Ishikawa (cell line): ENCODE measurements at regions not wholly inside any gene's neighbourhood (a gene's known extent, or its start where the extent isn't known, plus 50 kb on each side); places are given as distances from the start of the nearest gene placed in this dataset.

Source experiments
- CEBPB ChIP-seq: IDR thresholded peaks from 2 replicates; pipeline ENCODE4 v1.6.1; 2012
- CREB1 ChIP-seq: IDR thresholded peaks from 2 replicates; pipeline ENCODE4 v1.6.1; 2012; ENCODE audit warnings: low read depth
- EGR1 ChIP-seq: IDR thresholded peaks from 2 replicates; pipeline ENCODE4 v1.6.1; 2012
- EP300 ChIP-seq: IDR thresholded peaks from 2 replicates; pipeline ENCODE4 v1.6.1; 2012; ENCODE audit warnings: borderline replicate concordance
- FOXM1 ChIP-seq: IDR thresholded peaks from 2 replicates; pipeline ENCODE4 v1.6.1; 2012; ENCODE audit warnings: low read depth, borderline replicate concordance
- MAX ChIP-seq: IDR thresholded peaks from 2 replicates; pipeline ENCODE4 v1.6.1; 2012
- NFIC ChIP-seq: IDR thresholded peaks from 2 replicates; pipeline ENCODE4 v1.6.1; 2012
- RAD21 ChIP-seq: IDR thresholded peaks from 2 replicates; pipeline ENCODE4 v1.6.1; 2012; ENCODE audit warnings: low read depth
- REST ChIP-seq: IDR thresholded peaks from 2 replicates; pipeline ENCODE4 v1.6.1; 2012; ENCODE audit warnings: low read depth, mild to moderate bottlenecking
- TAF1 ChIP-seq: IDR thresholded peaks from 2 replicates; pipeline ENCODE4 v1.6.1; 2012; ENCODE audit warnings: low read depth, mild to moderate bottlenecking
- TCF12 ChIP-seq: IDR thresholded peaks from 2 replicates; pipeline ENCODE4 v1.6.1; 2012; ENCODE audit warnings: low read depth
- TEAD4 ChIP-seq: IDR thresholded peaks from 2 replicates; pipeline ENCODE4 v1.6.1; 2012
- YY1 ChIP-seq: IDR thresholded peaks from 2 replicates; pipeline ENCODE4 v1.6.1; 2012; ENCODE audit warnings: low read depth
- ZBTB7A ChIP-seq: IDR thresholded peaks from 2 replicates; pipeline ENCODE4 v1.6.1; 2012; ENCODE audit warnings: low read depth
- TF ChIP-seq, protein P1 (sequence below): IDR thresholded peaks from 2 replicates; pipeline ENCODE4 v1.6.1; 2012

GRCh38 chr13:89856512-89856911 lies 1491.0 kb upstream of the MIR17HG start:
- TF ChIP-seq CEBPB (no peak), EGR1 (no peak), MAX (no peak), EP300 (no peak), NFIC (no peak), TCF12 (no peak), TEAD4 (no peak), YY1 (no peak), REST (no peak), RAD21 (no peak), CREB1 (no peak), ZBTB7A (no peak), TAF1 (no peak)
- TF ChIP-seq, protein P1, sequence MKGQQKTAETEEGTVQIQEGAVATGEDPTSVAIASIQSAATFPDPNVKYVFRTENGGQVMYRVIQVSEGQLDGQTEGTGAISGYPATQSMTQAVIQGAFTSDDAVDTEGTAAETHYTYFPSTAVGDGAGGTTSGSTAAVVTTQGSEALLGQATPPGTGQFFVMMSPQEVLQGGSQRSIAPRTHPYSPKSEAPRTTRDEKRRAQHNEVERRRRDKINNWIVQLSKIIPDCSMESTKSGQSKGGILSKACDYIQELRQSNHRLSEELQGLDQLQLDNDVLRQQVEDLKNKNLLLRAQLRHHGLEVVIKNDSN, result no peak

DNA sequence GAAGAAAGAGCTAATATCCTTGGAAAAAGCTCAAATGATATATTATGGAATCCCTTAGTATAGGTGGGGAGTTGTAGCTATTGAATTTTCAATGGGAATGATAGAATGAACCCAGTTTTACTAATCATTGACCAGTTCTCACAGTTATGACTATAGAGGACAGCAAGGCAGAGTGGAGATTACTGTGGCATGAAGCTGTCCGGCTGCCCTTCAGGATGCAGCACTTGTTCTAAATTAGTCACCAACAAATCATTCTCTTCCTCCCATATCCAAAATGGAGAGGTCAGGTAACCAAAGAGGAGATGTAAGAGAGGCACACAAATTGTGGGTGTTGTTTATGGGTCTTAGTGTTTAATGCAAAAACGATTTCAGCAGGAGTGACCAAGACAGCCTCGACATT lies 1490.0 kb upstream of the MIR17HG start:
- TF ChIP-seq EGR1 (no peak), CREB1 (no peak), EP300 (no peak), FOXM1 (no peak), NFIC (no peak), YY1 (no peak), REST (no peak), CEBPB (no peak), ZBTB7A (no peak), TAF1 (no peak)

DNA sequence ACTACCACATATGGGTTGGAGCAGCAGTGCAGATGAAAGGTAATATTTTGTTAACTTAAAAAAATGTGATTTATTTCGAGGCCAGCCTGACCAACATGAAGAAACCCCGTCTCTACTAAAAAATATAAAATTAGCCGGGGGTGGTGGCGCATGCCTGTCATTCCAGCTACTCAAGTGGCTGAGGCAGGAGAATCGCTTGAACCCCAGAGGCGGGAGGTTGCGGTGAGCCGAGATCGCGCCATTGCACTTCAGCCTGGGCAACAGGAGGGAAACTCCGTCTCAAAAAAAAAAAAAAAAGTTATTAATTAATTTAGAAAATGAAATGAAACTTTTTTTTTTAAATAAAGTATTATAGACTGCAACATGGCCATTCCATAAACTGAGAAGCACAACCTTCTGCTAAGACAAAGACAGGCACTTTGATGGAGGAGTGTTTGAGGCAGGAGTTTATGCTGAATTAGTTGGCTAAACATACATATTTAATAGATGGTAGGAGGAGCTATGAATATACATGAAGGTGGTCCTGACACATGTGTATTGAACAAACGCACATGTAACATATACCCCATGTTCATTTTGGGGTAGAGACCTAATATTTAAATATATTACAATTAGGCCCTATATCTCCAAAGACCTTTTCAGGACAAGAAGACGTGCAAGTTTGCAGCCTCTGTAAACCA lies 1485.3 kb upstream of the MIR17HG start:
- TF ChIP-seq YY1 (no peak), TCF12 (no peak), CREB1 (no peak), NFIC (no peak), MAX (no peak), EGR1 (no peak), TAF1 (no peak), ZBTB7A (no peak), CEBPB (no peak), REST (no peak), EP300 (no peak), TEAD4 (no peak), FOXM1 (no peak), RAD21 (no peak)
- TF ChIP-seq, protein P1, result no peak

GRCh38 chr13:89862691-89863036 lies 1484.8 kb upstream of the MIR17HG start:
- TF ChIP-seq CREB1 (no peak), RAD21 (no peak), TAF1 (no peak), TEAD4 (no peak), EP300 (no peak), ZBTB7A (no peak), YY1 (no peak), CEBPB (no peak), MAX (no peak), FOXM1 (no peak), TCF12 (no peak), REST (no peak), EGR1 (no peak), NFIC (no peak)
- TF ChIP-seq, protein P1, result no peak
